Inflammatory macrophage treated with lipopolysaccharide for 1 hour (primary cell): ENCODE measurements at regions not wholly inside any gene's neighbourhood (a gene's known extent, or its start where the extent isn't known, plus 50 kb on each side); places are given as distances from the start of the nearest gene placed in this dataset.

ENCODE experiments used
- DNase-seq, 2 donors: peaks; one replicate each; pipeline ENCODE4 v3.0.0-alpha.2; 2020 to 2022

DNA sequence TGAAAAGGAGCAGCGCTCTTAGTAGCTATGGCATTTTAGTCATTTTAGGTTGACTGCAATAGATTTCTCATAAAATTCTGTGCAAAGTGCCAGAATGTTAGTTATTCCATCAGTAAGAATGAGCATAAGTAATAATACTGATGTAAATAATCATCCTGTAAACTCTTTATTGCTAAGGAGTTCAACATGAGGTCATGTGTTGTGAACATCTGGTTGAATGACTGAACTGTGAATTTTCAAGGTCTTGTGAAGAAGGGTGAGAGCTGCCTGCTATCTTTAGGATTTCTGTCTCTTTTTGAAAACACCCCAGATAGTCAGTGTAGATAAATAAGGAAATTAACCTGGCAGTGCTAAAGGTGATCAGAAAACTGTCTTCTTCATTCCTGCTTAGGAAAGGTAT is 333.4 kb upstream of the TBC1D5 start:
- no peak for DNase-seq

DNA sequence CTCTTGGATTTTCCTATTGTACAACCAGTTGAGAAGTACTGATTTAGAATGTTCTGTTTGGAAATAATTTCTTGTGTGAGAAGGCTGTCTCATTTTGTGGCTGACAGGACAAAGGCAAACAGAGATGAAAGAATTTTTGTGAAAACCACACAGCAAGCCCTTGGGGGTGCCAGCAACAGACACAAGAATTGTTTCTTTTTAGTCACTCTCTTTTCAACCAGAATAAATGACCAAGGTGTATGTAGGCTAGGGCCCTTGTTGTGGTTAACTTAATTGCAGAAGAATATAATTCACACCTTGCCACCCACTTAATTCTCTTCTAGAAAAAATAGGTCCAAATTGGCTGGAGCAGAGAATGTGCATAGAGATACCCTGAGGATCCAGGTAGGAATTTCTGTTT is 329.4 kb upstream of the TBC1D5 start:
- DNase-seq, result no peak

DNA sequence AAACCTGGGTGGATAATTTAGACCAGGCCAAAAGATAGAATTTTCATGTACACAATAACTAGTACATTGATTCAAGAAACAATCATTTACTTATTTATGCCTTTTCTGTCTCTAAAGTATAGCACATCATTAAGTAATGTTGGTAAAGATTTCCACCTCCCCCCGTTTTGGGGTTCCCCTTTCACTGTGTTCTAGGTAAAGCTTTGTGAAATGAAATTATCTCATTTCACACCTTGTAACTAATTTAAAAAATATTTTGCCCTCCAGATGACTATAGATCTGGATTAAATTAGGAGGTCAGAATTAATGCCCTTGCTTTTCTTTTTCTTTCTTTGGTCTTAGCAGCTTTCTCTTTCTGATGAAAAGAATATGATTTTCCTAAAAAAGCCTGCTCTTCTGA is 328.5 kb upstream of the TBC1D5 start:
- no peak for DNase-seq

DNA sequence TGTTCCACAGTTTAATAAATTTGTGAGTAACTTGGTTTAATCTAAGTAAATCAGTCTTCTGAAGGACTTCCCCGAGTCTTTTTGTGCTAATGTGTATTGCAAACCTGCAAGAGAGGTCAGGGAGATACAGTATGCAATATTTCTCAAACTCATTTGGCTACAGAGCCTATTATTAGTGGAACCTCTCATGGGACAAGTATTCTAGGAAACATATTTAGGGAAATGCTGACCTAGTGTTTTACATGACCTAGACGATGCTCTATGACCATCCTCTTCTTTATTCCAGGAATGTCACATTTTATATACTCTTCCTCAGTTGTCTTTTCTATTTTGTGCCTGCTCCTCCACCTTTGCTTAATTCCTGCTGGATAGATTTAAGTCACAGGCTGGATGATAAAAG is 327.8 kb upstream of the TBC1D5 start:
- no peak for DNase-seq

DNA sequence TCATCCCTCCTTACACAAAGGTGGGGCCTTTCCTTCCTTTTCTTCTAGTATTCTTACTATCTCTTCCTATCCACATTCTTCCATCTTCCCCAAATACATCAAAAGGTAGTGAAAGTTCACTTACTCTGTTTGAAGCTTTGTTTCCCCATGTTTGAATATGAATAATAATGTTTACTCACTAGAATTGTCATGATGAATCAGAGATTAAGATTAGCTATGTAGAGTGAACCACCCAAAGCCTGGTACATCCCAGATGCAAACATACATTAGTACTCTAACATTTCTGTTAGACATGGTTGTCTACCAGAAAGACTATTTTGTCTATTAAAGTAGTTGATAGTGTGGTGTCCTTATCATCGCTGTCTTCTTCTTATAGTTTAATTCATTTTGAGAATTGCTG is 327.1 kb upstream of the TBC1D5 start:
- DNase-seq, result no peak

DNA sequence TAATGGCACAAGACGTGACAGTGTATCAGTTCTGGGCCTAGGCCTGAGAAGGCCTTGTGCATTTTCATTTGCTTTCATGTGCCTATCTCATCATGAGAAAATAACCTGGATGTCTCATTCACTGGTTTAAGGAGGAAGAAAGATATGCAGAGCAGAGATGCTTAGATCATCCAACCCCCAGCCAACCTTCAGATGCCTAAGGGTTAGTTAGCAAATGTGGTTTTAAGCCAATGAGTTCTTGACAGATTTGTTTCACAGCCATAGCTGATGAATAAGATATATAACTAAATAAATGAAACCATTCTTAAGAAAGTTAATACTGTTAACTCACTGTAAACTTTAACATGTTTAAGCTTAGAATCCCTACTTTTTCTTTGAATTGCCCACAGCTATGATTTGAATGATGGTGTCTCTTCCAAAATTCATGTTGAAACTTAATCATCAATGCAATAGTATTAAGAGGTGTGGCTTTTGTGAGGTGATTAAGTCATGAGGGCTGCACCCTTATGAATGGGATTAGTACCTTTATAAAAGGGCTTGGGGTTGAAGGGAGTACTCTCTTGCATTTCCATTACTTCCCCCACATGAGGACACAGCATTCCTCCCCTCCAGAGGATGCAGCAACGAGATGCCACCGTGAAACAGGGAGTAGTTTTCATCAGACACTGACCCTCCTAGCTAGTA is 324.6 kb upstream of the TBC1D5 start:
- no peak for DNase-seq

DNA sequence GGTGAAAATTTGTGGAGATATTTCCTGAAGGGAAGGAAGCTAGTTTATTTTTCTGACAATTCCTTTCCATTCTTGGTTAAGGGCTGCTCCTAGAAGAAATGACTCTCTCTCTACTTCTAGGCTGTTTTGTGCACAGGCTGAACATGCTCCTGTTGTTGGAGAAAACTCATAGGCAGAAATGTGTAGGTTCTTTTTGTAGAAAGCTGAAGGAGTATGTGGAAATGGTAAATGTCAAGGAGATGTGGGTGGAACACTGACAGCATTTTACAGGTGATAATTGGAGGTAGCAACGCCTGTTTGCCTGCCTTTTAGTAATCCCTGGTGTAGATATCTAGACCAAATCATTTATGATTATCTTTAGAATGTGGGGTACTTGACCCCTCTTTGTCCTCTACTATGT is 322.2 kb upstream of the TBC1D5 start:
- no peak for DNase-seq

DNA sequence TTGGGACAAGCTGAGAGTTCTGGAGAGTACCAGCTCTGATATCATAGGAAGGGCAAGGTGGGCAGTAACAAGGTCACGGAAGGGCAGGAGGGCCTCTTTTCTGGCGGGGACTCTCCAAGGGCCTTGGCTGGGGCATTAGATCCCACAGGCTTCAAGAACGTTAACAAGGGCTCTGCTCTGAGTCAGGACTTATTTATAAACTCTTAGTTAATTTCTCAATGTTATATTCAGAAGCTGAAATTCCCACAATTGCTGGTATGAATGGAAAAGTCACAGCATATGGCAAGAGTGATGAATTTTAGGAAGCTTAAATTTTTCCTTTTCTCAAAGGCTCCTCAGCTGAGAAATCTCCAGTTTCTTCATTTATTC is 320.2 kb upstream of the TBC1D5 start:
- peak in 1 of 2 donors; percentile 12 for DNase-seq

DNA sequence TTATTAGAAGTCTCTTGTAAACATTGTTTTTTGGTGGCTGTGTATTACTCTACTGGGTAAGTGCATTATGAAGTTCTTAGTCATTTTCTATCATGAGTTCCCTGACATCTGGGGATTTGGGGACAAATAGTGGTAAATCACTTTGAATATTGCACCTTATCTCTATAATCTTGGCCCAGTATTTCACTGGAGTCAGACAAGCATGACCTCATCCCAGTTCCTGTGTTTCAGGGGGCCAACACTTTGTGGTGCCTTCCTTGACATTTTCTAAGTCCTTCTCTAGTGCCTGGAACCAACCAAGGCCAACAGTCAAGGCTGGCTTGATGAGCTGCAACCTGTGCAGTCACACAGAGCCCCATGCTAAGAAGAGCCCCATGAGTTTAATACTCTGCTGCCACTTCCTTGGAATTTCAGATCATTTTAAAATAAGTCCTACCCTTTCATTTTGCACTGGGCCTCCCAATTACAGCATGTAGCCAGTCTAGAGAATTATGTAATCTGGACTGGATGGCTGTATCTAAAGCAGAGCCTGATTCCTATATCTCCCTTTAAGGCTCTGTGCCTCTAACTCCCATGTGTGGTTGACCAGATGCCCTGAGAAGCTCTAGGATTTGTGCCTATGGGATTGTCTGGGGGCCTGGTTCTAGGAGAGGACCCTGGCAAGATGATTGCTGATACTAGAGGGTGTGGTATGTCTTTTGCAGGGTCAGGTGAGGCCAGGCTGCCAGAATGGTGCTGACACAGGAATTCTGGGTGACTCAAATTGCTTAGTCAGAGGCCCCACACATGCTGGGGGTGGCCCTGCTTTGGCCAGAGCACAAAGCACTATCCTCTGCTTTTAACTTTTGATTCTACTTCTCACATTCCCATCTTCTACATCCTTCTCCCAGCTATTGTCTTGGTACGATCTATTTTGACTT is 319.6 kb upstream of the TBC1D5 start:
- no peak for DNase-seq

DNA sequence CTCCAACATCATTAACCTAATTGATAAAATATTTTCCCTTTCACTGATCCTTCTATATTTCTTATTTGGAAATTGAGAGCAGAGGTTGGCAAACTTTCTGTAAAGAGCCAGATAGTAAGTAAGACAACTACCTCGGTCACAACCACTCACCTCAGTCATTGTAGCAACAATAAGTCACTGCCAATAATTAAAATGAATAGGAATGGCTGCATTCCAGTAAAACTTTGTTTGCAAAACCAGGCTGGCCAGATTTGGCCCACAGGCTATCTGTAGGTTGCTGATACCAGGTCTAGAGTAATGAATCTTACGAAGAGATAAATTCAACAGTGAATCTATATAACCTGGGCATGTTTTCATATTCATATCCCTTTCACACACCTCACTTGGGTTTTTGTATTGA is 316.2 kb upstream of the TBC1D5 start:
- no peak for DNase-seq

DNA sequence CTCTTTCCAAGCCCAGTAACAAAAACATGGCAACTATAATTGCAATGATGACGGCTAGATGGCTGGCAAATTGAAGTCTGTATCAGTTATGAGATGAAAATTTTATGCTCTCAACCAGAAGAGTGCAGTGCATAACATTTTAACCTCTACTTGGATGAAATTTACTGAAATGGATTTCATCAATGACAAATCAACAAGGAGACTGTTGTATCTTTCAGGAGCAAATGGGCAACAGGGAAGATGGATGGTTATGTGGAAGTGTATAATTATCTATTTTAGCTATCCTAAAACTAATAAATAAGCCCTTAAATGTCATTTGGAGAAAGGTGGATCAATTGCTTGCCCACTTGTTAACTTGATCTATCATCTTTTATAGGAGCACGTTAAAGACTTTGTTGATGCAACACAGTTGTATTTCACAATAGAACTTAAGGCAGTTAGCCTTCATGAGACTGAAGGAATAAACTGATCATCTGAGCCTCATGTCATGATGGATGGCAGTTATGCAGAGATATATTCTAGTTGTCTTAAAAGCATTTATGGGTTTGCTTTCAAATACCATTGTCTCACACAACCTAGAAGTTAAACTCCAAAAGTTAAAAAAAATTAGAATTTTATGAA is 315.1 kb upstream of the TBC1D5 start:
- no peak for DNase-seq

DNA sequence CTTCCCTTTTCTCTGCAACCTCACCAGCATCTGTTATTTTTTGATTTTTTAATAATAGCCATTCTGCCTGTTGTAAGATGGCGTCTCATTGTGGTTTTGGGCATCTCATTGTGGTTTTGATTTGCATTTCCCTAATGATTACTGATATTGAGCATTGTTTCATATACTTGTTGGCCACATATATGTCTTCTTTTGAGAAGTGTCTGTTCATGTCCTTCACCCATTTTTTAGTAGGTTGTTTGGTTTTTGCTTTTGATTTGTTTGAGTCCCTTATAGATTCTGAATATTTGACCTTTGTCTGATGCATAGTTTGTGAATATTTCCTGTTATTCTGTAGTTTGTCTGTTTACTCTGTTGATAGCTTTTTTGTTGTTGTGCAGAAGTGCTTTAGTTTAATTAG is 312.2 kb upstream of the TBC1D5 start:
- DNase-seq, result no peak

DNA sequence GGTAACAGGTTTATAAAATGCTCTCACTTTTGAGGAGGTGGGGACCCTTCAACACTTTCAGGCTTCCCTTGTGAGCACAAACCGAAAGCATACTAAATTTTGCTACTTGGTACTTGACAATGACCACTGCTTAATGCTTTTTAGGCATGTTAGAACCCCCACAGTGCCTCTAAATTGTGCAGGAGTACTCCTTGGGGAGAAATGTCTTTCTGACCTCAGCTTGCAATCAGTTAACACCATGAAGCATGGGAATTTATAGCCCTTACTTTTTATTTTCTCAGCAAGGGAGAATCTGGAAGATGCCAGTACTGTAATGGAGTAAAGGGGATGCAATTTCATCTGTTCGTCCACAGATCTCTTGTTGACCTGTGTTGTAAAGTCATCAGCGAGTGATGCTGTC is 308.9 kb upstream of the TBC1D5 start:
- DNase-seq, result no peak

DNA sequence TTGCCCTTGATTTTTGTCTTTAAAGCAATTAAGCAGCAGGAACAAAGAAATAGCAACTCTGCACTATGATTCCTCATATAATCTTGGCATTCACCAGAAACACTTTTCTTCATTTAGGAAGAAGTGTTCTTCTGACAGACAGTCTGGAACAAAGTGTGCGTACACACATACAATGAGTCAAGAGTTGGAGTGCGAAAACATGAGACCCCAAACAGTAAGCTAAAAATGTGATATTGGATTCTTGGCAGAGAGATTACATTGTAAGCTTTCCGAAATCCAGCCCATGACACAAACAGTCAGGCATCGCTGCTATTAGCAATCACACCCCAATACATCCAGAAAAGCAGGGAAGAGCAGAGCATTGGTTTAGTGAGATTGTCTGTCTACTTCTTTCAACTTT is 306.7 kb upstream of the TBC1D5 start:
- no peak for DNase-seq

DNA sequence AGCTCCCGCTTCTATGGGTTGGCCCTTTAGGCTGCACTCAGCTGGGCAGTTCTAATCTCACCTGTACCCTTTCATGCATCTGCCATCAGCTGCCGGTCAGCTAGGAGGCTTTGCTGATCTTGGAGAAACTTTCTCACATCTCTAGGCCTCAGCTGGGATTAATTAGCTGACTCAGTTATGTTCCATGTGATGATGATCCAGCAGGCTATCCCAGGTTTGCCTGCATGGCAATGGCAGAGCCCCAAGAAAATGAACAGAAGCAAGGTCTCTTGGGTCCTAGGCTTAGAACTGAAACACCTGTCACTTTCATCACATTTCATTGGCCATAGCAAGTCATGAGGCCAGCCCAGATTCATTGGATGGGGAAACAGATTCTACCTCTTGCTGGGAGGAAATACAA is 304.6 kb upstream of the TBC1D5 start:
- DNase-seq, result no peak

DNA sequence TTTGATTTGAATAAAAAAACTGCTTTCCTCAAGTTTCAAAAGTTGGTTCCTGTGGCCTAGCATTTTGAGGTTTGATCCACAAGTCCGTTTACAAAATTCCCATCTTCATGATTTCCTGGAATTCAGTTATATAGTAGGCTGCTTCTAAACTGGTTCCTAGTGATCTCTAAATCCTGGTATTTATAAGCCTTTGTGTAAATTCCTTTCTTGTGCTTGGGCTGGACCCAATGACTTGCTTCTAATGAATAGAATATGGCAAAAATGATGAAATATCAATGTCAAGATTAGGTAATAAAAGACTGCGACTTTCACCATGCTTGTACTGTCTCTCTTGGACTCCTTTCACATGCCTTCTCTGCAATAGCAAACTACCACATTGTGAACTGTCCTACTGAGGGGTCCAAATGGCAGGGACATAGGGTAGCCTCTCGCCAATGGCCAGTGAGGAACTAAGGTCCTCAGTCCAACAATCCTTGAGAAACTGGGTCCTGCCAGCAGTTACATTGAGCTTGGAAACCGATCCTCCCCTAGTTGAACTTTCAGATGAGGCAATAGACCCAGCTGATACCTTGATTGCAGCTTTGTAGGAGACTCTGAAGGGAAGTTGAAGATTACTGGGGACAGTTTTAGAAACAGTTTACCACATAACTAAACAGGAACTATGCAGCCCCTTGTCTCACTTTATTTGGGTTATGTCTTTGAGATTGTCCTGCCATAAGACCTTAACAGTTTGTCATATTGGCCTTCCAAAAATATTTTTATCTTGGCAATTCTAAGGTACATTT is 303.9 kb upstream of the TBC1D5 start:
- peak; percentile 17 to 61 for DNase-seq

DNA sequence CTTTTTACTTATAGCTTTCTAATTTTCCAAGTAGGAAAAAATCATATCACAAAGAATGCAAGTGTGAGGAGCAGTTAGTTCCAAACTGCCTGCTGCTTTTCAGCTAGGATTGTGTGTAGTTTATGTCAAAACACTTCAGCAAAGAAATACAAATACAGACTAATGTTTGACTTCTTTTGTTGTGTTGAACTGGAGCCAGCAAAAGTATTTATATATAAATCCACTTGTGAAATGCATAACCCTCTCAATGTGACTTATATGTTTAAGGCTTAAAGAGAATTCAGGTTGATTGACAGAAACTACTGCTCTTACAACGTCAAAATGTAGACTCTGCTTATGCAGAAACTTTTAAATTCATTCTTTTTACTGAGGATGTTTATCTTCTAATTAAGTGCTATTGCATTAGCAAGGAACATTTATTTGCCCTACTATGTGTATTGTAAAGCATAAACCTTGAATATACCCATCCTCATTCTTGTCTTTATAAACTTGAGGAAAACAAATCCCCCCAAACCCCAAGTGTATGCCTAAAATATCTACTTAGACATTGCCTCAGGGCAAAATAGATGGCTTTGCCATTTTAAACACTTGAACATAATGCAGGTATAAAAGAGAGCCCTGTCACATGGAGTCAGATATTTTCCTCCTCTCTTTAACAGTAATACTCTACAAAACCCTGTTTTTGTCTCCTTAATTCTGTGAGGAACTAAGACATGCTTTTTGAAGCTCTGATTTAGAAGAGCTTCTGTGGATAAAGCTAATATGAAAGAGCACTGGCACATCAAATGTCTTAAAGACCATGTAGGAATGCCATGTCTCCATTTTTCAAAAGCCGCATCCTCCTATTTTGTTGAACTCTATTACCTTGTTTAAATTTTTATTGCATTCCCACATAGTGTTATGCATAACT is 302.8 kb upstream of the TBC1D5 start:
- DNase-seq, result no peak

DNA sequence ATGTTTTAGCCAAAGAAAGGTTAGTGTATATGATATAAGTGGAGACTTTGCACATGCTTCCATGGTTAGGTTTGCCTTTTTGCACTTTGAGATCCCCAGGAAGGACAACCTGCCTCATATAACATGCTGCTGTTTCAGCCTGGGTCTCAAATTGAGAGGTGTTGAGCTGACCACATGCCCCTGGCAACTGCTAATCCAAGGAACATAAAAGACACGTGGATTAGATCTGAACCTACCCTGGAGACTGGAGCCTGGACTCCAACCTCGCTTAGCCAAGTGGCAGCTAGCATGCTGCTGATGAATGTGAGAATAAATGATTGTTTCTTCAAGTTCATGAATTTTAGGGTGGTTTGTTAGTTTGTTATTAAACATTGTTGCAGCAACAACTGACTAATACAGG is 301.8 kb upstream of the TBC1D5 start:
- DNase-seq, result no peak

DNA sequence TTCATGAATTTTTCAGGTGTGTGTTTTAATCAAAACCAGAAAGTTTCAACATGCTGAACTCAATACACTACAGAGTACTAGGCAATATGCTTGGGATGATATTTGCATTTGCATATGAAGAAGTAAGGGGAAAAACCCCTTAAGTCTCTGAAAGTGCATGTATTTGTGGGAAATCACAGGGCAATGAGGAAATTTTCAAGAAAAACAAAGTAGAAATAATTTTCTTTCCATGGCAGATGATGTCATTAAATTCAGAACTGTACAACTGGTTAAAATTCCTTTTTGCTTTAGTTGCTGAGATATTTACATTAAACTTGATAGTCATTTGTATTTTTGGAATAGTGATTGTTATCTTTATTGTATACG is 294.0 kb upstream of the TBC1D5 start:
- DNase-seq, result peak; percentile 38 to 70

DNA sequence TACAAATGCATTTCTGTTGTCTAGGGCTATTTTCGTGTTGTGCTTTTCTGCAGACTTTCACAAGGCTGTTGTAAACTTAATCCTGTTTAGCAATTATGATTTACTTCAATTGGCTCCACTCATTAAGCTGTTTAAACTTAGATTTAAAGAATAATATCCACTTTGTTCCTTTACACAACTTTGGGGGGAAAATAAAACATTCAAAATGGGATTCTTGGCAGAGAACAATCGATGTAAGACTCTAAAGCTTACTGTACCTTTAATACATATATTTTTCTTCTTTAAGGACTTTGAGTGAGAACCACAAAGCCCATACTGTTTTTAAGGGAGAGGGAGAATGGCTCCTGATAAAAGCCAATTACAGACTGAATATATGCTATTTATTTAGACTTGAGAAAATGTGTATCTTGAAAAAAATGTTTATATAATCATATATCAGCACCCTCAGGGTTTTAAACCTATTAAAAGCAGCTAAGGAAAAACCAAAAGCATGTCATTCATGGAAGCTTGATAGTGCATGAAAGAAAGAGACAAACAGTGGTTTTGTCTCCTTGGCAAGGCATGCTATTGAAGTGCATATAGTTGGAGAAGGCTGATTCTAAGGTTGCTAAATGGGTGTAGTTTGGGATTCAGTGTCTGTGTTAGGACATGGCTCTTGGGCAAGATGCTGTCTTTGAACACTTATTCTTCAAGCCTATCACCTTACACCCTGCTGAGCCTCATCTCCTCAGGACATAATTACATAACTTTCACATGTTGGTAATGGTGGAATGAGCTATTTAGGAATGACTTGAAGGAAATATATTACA is 293.4 kb upstream of the TBC1D5 start:
- peak in 1 of 2 donors; percentile 2 for DNase-seq

DNA sequence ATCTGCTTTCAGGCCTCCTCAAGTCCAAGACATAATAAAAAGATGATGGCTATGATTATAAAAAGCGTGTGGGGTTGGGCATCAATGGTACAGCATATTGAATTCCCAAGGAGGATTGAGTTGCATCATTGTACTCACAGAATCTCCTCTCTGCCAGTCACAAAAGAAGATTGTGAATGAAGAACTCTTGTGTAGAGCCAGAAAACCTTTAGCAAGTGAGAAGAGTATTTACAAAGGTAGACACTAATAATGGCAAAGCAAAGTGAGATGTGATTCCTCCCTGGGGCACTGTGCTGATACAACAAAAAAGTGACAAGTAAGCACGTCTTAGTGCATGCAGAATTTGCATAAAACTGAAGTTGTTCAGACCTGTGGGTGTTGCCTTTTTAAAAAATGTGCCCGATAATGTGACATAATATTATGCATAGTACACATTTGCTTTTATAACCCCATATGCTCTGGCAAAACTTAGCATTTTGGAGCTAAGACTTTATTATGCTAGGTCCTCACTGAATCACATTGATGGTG is 291.2 kb upstream of the TBC1D5 start:
- DNase-seq, result no peak
